ENCODE measurements at regions not wholly inside any gene's neighbourhood (a gene's known extent, or its start where the extent isn't known, plus 50 kb on each side); places are given as distances from the start of the nearest gene placed in this dataset.

- no peak for TF ChIP-seq CTCF (IDR thresholded peaks at IDR 0.05; ENCODE audit: control extremely low read depth in 1 of 3, insufficient read depth in 1 of 3, low read depth in 1 of 3, low read length in 3 of 3)
- no peak for TF ChIP-seq POLR2A (IDR thresholded peaks at IDR 0.05; ENCODE audit: control extremely low read depth in 1 of 2, low read depth in 2 of 2, low read length in 2 of 2)
- no peak for TF ChIP-seq TAF1 (IDR thresholded peaks at IDR 0.05; ENCODE audit: low read depth, low read length)
These were observed 92.4 kb upstream of the AKT3 start for GRCh38 chr1:243942196-243943150.

Measured in H1 (cell line).